ENCODE measurements at regions not wholly inside any gene's neighbourhood (a gene's known extent, or its start where the extent isn't known, plus 50 kb on each side); places are given as distances from the start of the nearest gene placed in this dataset.
A peak's percentile ranks its signal among the peaks of the same experiment; 100 is the strongest.

DNA sequence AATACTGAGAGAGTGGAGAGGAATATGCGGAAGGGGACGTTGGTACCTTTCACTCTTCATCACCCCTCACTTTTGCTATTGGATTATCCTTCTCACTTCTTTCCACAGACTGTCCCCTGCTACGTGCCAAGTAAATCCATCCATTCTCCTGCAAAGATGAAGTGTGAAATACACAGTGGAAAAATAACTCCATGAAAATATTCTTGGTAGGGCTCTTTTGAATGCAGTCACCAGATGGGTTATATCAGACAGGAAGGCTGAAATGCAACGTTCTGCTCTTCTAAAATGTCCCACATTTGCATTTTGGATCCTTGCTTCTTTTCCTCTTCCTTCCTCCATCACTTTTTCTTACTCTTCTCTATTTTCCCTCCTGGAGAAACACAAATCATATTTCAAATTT is 510.3 kb upstream of the CLINT1 start:
- no peak for DNase-seq (ENCODE audit: low read depth, low spot score)

DNA sequence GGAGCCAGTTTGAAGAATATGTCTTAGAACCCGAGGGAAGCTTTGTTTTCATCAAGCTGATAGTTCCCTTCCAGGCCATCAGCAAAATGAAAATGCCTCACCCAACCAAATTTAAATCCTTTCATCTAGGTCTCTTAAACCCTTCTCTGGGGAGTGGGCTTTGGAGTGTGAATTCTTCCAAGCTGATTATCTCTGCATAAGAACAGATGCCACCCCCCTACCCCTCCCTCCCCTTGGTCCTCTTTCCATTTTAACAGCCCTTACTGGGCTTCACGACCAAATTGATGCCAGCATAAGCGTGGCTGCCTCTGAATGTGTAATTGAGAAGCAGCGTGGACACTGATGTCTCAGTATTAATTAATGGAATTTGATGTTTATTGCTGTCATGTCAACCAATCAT is 509.7 kb upstream of the CLINT1 start:
- DNase-seq (ENCODE audit: low read depth, low spot score) = no peak

DNA sequence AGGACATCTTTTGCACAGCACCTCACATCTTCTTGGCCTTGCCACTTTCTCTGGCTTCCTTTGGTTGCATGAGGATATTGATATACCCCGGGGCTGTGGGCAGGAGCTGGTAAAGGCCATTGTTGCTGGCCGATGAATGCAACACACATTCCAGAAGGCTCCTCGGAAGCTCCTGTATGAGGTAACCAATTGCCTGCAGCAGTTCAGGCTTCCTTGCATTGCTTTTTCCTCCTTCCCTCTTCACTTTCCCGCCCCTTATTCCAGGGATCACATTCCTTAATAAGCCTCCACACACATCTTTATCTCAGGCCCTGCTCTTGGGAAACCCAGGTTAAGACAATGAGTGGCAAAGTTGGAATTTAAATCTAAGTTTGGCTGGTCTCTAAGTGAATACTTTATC is 505.4 kb upstream of the CLINT1 start:
- DNase-seq (ENCODE audit: low read depth, low spot score) = peak; percentile 95

DNA sequence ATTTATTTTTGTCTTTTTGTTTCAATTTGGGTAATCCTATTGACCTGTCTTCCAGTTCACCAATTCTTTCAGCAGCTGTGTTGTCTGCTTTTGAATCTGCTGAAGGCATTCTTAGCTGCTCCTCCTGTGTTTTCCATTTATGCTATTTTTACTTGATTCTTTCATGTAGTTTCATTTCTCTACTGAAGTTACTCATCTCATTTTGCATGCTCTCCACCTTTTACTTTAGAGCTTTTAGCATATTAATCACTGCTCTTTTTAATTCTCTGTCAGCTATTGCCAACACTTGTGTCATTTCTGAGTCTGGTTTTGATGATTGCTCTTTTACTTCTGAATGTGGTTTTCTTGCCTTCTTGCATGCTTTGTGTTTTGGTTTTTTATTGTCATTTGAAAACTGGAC is 496.0 kb upstream of the CLINT1 start:
- DNase-seq (ENCODE audit: low read depth, low spot score) = no peak

DNA sequence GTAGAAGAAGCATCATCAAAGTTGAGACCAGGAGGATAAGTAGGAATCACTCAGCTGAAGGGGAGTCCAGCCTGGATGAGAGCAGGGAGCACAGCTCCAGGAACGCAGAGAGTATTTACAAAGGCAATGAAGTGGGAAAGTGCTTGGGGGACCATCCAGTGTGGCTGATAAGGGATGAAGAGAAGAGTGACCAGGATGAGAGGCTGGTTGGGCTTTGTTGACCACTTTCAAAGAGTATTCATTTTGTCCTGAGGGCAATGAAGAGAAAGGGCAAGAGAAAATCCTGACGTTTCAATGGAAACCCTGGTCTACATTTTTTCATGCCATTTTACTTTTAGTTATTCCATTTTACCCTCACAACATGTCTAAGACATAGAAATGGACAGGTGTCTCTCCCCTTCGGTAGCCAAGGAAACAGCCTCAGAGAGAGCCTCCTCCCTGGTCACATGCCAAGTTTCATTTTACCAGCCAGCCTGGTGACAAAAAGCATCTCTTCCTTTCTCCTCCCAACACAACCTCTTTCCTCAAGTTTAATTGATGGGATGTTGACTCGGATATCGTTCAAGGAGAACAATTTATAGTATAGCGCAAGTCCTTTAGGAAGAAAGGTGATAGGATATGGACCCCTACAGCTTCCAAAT is 492.7 kb upstream of the CLINT1 start:
- peak; percentile 75 for DNase-seq (ENCODE audit: low read depth, low spot score)

DNA sequence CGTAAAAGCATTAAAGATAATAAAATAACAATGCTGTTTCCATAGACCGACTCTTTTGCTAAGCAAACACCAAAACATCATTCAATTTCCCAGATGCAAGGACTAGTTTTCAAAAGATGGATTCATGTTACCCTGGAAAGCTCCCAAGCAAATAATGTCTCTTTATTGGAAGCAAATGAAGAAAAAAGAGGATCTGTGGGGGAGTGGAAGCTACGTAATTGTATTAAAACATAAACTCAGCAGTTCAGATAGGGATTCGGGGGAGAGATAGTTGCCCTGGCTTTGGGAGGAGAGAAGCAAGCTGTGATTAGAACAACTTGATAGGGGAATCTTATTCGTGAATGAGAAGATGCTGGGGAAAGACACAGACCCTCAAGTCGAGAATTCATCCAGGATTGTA is 491.0 kb upstream of the CLINT1 start:
- DNase-seq (ENCODE audit: low read depth, low spot score) = no peak

DNA sequence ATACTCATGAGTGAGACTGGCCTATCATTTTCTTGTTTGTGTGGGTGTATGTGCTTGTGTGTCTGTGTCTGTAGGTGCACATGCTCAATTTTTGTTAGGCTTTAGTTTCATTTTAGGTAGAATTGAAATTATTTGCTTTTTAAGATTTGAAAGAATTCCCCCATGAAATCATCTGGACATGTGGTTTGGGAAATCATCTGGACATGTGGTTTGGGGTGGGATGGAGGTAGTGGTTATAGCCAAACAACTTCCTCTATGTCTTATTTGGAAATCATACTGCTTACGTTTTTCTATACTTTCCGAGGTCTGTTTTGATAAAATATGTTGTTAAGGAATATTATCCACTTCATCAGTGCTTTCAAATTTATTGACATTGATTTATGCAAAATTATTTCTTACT is 485.4 kb upstream of the CLINT1 start:
- DNase-seq (ENCODE audit: low read depth, low spot score) = no peak

DNA sequence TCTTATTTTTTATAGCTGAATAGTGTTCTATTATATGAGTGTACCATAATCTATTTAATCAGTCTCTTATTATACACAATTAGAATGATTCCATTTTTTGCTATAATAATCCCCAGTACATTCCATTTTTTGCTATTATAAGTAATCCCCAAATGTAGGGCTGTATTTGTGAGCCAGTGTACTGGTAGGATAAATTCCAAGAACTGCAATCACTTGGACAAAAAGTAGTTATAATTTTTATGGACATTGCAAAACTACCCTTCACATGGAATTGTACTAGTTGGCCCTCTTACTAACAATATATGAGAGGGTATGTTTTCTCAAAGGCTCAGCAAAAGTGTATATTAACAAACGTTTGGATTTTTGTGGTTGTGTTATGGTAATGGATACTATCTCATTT is 481.7 kb upstream of the CLINT1 start:
- DNase-seq (ENCODE audit: low read depth, low spot score) = no peak

DNA sequence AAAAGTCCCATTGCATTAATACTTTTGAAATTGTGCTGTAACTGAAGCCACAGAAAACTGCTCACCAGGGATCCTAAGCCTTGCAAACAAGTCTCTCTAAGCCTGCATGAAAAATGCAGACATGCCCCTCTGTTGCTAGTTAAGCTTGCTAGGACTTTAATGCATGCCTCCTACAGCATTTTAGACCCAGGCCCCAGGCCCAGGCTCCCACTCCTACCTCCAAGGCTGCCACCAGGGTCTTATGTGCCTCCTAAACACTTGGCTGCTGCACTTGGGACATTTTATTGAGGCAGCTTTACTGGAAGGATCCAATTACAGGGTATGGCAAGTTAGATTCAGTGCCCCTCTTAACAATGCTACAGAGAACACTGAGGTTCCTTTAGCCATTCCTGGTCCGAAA is 467.3 kb upstream of the CLINT1 start:
- peak; percentile 23 for DNase-seq (ENCODE audit: low read depth, low spot score)

DNA sequence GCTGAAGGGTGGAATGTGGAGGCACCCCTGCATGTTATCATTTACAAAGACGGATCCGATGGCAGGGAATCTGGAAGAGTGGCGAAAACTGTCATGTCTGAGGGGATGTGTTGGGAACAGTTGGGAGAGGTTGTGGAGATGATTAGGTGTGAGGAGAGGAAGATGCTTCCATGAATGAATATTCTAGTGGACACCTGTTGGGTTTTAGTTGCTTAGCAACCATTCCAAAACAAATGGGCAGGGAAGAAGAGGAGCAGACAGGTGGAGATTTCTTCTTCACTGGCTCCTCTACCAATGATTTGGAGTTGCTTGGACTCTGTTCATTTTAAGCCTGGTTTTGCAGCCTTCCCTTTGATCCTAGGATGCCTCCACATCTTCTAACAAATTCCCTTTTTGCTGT is 465.3 kb upstream of the CLINT1 start:
- DNase-seq (ENCODE audit: low read depth, low spot score) = no peak

DNA sequence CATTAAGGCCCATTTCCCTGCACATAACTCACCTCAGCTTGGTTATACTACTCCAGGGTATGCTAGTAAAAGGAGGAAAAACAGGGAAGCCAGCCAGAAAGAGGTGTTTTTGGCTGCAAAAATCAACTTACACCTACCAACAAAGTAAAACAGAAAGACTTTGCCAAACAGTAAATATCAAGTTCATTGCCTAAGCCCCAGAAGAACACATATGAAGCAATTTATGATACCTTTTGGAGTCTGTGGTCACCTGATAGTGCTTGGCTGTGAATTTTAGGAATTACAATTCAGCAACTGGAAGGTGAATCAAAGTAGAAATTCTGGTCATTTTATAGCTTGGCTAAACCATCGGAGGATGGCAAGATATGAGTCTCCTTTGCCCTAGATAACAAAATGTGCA is 463.7 kb upstream of the CLINT1 start:
- no peak for DNase-seq (ENCODE audit: low read depth, low spot score)

DNA sequence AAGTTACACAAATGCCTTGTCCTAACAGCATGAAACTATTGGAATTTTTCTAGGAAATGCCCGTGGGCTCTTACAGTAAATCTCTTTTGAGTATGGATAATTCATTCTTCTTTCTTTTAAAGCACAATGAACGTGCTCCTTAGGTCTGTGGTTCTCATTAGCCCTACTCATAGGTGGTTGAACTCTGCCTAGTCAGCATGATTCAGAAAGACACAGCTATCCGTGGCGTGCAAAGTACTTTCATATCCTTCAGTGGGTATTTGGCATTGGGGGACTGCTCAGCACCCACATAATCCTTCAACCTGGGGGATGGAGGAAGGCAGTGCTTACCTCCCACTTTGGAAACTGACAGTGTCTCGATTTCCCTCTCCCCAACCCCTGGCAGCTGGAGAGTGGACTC is 462.0 kb upstream of the CLINT1 start:
- no peak for DNase-seq (ENCODE audit: low read depth, low spot score)

DNA sequence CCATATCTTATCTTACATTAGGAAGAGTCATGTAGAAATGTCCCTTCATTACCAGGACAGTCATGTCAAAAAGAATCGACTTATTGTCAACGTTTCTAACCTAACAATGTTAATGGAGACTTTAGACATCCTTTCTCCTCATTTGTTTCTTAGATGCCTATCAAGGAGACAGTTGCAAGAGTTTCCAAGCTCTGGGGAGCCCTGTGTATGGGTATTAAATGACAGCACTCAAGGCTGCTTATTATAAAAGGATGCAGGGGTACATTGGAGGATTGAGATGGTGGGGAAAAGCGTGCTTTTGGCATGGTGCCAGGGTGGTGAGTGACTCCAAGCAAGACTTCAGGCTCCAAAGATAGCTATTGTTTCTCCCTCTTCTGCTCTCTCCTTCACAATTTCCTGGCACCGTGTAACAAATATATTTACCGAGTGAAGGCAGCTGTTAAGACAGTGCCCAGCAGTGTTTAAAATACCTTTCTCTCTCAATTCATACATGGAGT is 461.3 kb upstream of the CLINT1 start:
- DNase-seq (ENCODE audit: low read depth, low spot score) = no peak

DNA sequence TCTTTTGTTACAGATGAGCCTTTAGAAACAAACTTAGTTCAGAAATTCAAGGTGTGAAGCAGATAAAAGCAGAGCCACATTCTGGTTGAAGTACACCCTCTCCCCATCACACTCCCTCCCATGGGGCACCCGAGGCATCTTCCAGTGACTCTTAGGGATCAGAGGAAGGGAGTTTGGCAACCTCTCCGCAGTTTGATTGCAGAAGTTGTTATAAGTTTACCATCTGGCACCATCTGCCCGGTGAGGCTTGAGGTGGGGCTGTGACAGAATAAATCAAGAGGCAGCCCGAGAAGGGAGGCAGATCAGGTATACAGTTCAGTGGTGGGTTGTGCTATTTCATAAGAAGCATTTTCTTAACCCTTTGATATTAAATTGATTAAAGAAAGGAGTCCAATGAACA is 458.6 kb upstream of the CLINT1 start:
- no peak for DNase-seq (ENCODE audit: low read depth, low spot score)

DNA sequence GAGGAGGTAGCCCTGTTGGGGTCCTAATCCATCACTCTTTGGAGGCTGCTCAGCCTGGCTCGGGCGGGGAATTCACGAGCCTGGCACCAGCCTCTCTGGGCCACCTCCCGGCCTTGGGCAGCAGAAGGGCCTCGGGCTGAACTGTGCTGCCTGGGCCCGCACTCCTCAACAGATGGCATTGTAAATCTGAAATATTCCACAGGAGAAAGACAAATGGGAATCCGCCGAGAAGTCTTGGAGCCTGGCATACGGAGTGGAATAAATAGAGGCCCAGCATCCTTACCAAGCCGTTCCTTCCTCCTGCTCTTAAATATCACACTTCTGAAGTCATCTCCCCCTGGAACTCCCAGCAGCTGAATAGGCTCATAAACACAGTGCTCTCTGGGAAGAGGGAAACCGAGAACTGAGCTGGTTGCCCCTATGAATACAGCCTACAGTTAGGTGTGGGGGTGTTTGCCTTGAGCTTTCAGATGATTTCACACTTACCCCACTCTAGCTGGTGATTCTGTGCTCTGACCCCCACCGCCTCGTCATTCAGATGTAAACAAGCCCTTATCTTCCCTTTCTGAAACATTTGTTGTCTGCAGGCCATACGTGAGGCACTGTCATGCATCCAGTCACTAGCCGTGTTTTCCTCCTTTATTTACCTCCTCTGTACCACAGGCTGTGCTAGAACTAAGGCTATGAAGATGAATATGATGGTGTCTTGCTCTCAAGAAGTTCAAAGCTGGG is 455.0 kb upstream of the CLINT1 start:
- DNase-seq (ENCODE audit: low read depth, low spot score) = peak; percentile 44

DNA sequence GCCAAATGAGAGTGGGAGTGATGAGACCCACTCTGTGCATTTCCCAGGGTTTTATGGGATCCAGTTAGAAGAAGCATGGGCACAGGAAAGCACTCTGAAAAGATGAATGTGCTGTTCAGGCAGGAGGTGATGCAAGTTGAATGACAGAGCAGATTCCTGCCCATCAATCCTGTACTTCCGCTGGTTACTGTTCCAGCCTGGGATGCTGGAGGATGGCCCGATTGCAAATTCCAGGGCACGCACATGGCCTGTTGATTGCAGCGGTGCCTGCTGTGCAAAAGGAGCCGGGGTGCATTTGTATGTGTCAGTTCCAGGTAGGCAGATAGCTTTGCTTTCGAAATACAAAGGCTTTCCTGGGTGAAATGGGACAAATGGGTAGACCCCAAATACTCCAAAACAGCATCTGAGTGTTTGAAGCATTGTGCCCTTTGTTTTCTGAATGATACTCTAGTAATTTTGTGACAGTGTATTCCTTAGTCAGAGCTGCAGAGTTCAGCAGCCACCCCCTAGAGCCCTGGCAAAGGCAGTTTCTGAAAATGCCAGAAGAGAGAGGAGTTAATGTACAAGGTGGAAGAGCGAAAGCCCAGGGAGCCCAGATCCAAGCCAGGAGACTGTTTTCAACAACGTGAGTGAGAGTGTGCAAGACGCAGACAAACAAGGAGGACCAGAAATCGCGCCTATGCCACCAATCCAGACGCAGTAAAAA is 454.2 kb upstream of the CLINT1 start:
- DNase-seq (ENCODE audit: low read depth, low spot score) = peak; percentile 62

DNA sequence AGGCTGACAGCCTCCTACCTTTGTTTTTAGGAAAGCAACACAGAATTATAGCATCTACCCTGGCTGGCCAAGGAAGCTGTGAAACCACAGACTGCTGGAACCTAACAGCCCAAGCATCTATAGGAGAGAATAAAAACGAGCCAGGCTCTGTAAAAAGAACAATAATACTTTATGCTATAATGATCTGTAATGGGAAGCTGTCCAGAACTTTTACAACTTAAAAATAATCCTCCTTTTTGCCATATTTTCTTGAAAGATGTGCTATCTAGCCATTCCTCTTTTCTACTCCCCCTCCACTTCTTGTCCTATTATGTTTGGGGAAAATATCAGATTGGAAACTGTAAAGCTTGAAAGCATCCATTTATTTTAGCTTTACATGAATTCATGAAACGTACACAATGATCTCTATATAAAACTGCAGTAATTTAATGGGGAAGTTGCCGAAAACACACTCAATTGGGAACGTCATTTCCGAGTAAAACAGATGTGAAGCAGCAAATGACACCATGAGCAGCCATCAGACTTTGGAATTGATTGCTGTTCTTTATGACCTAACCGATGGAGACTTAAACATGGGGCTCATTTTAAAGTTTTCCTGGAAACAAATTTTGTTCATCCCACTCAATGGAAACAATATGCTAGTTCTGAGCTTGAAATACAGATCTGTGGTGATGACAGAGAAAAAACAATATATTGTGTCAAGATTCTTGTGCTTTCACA is 450.3 kb upstream of the CLINT1 start:
- DNase-seq (ENCODE audit: low read depth, low spot score) = no peak

DNA sequence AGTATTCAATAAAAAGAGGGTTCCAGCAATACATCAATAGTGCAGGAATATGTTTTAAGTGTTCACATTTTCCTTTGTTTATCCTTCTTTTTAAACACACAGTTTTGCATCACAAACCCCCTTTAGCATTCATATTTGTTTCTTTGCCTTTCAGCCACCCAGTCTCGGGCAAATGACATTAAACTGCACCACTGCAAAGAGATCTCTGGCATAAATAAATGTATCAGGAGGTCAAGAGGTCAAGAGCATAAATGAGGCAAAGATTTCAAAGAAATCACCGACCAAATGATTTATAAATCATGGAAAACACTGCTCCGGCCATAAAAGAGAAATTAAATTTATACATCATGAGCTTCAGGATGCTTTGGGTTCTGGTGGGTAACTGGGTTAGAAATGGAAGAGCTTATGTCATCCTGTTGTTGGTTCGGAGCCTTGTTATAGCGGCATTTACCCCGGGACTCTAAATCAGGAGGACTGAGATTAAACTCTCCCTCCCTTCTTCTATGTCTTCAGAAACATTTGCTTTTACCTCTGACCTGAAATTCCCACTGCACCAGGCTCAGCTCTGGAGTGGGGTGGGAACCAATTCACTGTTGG is 449.6 kb upstream of the CLINT1 start:
- no peak for DNase-seq (ENCODE audit: low read depth, low spot score)

DNA sequence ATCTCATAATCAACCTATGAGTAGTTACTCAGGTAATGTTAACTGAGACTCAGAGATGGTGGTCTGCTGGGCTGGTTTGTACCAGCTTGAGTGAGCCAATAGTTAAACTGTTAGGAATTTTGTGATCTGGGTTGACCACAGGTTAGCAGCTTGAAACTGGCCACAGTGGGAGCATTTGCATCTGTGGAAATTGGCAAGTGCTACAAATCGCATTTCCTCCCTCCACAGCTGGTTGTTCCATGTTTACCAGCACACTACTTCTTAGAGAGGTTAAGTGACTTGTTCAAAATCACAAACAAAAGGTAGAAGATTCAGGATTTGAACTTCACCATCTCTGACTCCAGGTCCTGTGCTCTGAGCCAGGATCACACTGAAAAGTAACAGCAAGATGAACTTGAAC is 446.9 kb upstream of the CLINT1 start:
- no peak for DNase-seq (ENCODE audit: low read depth, low spot score)

DNA sequence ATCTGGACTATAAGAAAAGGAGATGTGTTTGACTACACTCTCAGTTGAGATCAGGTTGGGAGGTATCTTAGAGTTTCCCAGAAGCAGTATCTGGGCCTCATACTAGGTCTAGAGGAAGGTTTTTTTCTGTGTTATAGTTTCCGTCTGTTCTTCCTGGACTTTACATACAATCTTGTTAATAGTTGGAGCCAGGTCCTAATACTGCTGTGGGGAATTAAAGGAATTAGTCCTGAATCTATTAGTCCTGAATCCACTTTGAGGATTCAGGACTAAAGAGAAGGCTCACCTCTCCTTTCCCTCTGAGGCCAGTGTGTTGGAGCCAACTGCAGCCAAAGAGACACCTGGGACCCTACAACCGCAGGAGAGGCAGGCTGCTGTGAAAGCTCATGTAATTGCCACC is 445.7 kb upstream of the CLINT1 start:
- no peak for DNase-seq (ENCODE audit: low read depth, low spot score)

DNA sequence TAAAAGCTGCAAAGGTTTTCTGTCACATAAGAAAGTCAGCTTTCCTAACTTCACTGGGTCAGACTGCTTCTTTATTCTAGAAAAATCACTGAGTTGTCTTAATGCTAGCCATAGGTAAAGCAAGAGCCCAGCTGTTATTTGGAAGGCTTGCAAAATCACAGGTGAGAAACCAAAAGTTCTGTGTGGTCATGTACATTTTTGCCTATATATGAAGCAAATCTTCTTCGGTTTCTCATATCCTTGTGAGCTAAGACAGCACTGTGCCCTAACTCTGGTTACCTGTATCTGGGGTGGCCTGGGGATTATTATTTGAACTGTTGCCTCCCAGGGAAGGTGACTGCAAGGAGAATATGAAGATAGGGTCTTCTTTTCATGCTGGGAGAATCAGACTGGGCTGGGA is 444.9 kb upstream of the CLINT1 start:
- no peak for DNase-seq (ENCODE audit: low read depth, low spot score)

DNA sequence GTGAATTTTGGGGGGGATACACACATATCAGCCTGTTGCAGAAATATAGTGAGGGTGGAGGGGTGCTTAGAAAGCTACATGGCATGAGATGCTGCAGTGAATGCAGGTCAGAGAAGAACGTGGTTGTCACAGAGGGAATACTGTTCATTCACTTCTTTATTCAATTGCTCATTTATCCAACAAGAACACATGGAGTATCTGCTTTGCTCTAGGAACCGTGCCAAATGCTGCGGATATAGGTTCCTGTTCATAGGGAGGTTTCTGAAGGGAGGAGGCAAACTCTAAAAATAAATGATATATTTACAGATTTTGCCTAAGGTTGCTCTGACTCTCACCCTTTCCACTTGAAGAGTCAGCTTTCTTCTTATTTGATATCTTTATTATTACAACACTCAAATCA is 444.3 kb upstream of the CLINT1 start:
- no peak for DNase-seq (ENCODE audit: low read depth, low spot score)

All from ELF-1 (cell line).